ENCODE measurements at regions not wholly inside any gene's neighbourhood (a gene's known extent, or its start where the extent isn't known, plus 50 kb on each side); places are given as distances from the start of the nearest gene placed in this dataset.

- Histone ChIP-seq H3K9me3 (ENCODE audit: insufficient read depth in 2 of 2, low read depth in 1 of 2, low read length in 1 of 2) (no peaks in the 10 kb centered on the region), H4K5ac (ENCODE audit: insufficient read length, low read depth, low read length) (no peak overlapping the region), H2BK120ac (replicated peaks; ENCODE audit: low read depth, low read length) (no peak overlapping the region), H3K4me2 (ENCODE audit: insufficient read depth in 1 of 2, low read depth in 2 of 2, low read length in 2 of 2) (no peak overlapping the region), H2BK20ac (ENCODE audit: low read length) (no peak overlapping the region), H3K18ac (ENCODE audit: extremely low read depth, low read length) (no peak overlapping the region), H3K79me1 (ENCODE audit: low read depth, low read length) (no peaks in the 10 kb centered on the region), H2BK12ac (ENCODE audit: low read depth, low read length) (no peak overlapping the region), H3K27me3 (replicated peaks in 1 of 4; ENCODE audit: control insufficient read depth in 3 of 4, extremely low read depth in 1 of 4, insufficient read depth in 3 of 4, low read length in 3 of 4) (no peaks in the 10 kb centered on the region), H3K4me3 (ENCODE audit: extremely low read depth in 1 of 4, insufficient read depth in 2 of 4, low read depth in 3 of 4, low read length in 4 of 4) (no peak overlapping the region), H4K91ac (replicated peaks; ENCODE audit: insufficient read length, low read length) (no peak overlapping the region), H3K14ac (ENCODE audit: insufficient read length) (no peak overlapping the region), H3K36me3 (ENCODE audit: control insufficient read depth in 2 of 4, insufficient read depth in 4 of 4, low read length in 3 of 4) (no peaks in the 10 kb centered on the region), H3K27ac (ENCODE audit: low read depth, low read length) (no peak overlapping the region), H3K56ac (replicated peaks; ENCODE audit: insufficient read length, low read depth, low read length) (no peak overlapping the region), H3K9ac (replicated peaks in 1 of 4; ENCODE audit: extremely low read depth in 1 of 4, low read depth in 3 of 4, low read length in 3 of 4) (no peak overlapping the region), H2BK5ac (ENCODE audit: low read depth, low read length) (no peak overlapping the region), H3K4ac (replicated peaks; ENCODE audit: insufficient read length, low read depth, low read length) (no peak overlapping the region), H3K23me2 (ENCODE audit: low read depth, low read length) (no peaks in the 10 kb centered on the region), H3K79me2 (ENCODE audit: control insufficient read depth in 1 of 2, insufficient read depth in 2 of 2, low read length in 2 of 2) (no peaks in the 10 kb centered on the region), H4K20me1 (replicated peaks in 1 of 2; ENCODE audit: control insufficient read depth in 1 of 2, insufficient read depth in 2 of 2, low read length in 2 of 2) (no peaks in the 10 kb centered on the region), H2AFZ (ENCODE audit: low read length) (no peak overlapping the region), H2AK5ac (ENCODE audit: low read depth, low read length) (no peak overlapping the region), H3K23ac (ENCODE audit: insufficient read length) (no peak overlapping the region), H4K8ac (ENCODE audit: extremely low read depth, insufficient read depth, low read length) (no peak overlapping the region), H2BK15ac (ENCODE audit: low read length) (no peak overlapping the region), H3K4me1 (replicated peaks in 1 of 4; ENCODE audit: control insufficient read depth in 3 of 4, insufficient read depth in 4 of 4, low read length in 3 of 4) (no peaks in the 10 kb centered on the region)
- CTCF ChIA-PET (ENCODE audit: partially characterized antibody), result interaction anchor here (0.6 to 5.1 kb wide), 11 partner anchors 10 to 946 kb away, joined by 3 to 26 read pairs (median 4); no protein-coding TSS in a partner anchor
- WGBS, 2 experiments (ENCODE audit: extremely low coverage in 1 of 2, insufficient coverage in 1 of 2, insufficient read length in 1 of 2, insufficient replicate concordance in 2 of 2, low coverage in 1 of 2, low lambda C conversion rate in 2 of 2, missing lambda C conversion rate in 1 of 2), result 85% methylated on average over 2 of the region's 2 CpGs; no CpG with 5 or more reads in 1 of the 2 experiments
- FAIRE-seq (no peak), DNase-seq (ENCODE audit: low read depth in 1 of 2, low spot score in 2 of 2) (no peak)
- POLR2A ChIA-PET (ENCODE audit: partially characterized antibody), result no interaction called here
- no peak for TF ChIP-seq CHD7 (IDR thresholded peaks at IDR 0.05; ENCODE audit: insufficient replicate concordance, low read length)
These were observed 73.1 kb downstream of the ATP6V1G3 start for GRCh38 chr1:198467342-198467741.

Data from H1 (cell line).